ENCODE measurements at regions not wholly inside any gene's neighbourhood (a gene's known extent, or its start where the extent isn't known, plus 50 kb on each side); places are given as distances from the start of the nearest gene placed in this dataset.

- Histone ChIP-seq H3K9me3 (ENCODE audit: control insufficient read depth in 1 of 2, insufficient read depth in 1 of 2, low read depth in 1 of 2, low read length in 2 of 2) (no peaks in the 10 kb centered on the region), H3K36me3 (ENCODE audit: control insufficient read depth in 1 of 2, insufficient read depth in 2 of 2, low read length in 2 of 2) (no peaks in the 10 kb centered on the region), H3K9ac (ENCODE audit: low read length) (no peak overlapping the region), H2AFZ (ENCODE audit: low read depth, low read length, poor library complexity, severe bottlenecking) (no peak overlapping the region), H3K27ac (ENCODE audit: low read depth, low read length) (no peak overlapping the region), H3K4me2 (ENCODE audit: low read length) (no peak overlapping the region), H3K27me3 (ENCODE audit: insufficient read depth, low read length) (no peaks in the 10 kb centered on the region; the same call in 1 of the 2 replicates), H3K9me2 (ENCODE audit: insufficient read depth) (no peaks in the 10 kb centered on the region), H3K4me1 (ENCODE audit: control insufficient read depth in 1 of 2, insufficient read depth in 2 of 2, low read length in 2 of 2) (no peaks in the 10 kb centered on the region), H3K4me3 (replicated peaks in 1 of 2; ENCODE audit: low read depth in 1 of 2, low read length in 2 of 2) (no peak overlapping the region), H4K20me1 (ENCODE audit: insufficient read depth) (no peaks in the 10 kb centered on the region), H3K79me2 (ENCODE audit: insufficient read depth, low read length) (no peaks in the 10 kb centered on the region)
- DNase-seq (ENCODE audit: low read depth, low spot score) (no peak), ATAC-seq (no peak)
- ChIA-PET RAD21 (ENCODE audit: low non-redundant PET in 1 of 2, low total read pairs in 2 of 2, uncharacterized antibody in 2 of 2, unreplicated experiment in 2 of 2) (no interaction called here), CTCF (no interaction called here), POLR2A (no interaction called here)
- intact Hi-C loops (cut with micrococcal nuclease): no loop called here
- no peak for TF ChIP-seq FOSL1 (IDR thresholded peaks at IDR 0.05; ENCODE audit: low read depth)
- TF ChIP-seq ATF3 (IDR thresholded peaks at IDR 0.05): no peak
- no peak for TF ChIP-seq JUND (IDR thresholded peaks at IDR 0.05)
- no peak for TF ChIP-seq RAD21 (IDR thresholded peaks at IDR 0.05; ENCODE audit: low read depth)
- TF ChIP-seq SP1 (IDR thresholded peaks at IDR 0.05; ENCODE audit: low read depth): no peak
- no peak for TF ChIP-seq TCF7L2 (IDR thresholded peaks at IDR 0.05; ENCODE audit: borderline replicate concordance, extremely low read depth, insufficient read depth, insufficient read length)
- no peak for TF ChIP-seq MAX (IDR thresholded peaks at IDR 0.05)
- TF ChIP-seq, protein P1, sequence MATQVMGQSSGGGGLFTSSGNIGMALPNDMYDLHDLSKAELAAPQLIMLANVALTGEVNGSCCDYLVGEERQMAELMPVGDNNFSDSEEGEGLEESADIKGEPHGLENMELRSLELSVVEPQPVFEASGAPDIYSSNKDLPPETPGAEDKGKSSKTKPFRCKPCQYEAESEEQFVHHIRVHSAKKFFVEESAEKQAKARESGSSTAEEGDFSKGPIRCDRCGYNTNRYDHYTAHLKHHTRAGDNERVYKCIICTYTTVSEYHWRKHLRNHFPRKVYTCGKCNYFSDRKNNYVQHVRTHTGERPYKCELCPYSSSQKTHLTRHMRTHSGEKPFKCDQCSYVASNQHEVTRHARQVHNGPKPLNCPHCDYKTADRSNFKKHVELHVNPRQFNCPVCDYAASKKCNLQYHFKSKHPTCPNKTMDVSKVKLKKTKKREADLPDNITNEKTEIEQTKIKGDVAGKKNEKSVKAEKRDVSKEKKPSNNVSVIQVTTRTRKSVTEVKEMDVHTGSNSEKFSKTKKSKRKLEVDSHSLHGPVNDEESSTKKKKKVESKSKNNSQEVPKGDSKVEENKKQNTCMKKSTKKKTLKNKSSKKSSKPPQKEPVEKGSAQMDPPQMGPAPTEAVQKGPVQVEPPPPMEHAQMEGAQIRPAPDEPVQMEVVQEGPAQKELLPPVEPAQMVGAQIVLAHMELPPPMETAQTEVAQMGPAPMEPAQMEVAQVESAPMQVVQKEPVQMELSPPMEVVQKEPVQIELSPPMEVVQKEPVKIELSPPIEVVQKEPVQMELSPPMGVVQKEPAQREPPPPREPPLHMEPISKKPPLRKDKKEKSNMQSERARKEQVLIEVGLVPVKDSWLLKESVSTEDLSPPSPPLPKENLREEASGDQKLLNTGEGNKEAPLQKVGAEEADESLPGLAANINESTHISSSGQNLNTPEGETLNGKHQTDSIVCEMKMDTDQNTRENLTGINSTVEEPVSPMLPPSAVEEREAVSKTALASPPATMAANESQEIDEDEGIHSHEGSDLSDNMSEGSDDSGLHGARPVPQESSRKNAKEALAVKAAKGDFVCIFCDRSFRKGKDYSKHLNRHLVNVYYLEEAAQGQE (IDR thresholded peaks at IDR 0.05; ENCODE audit: low read depth): no peak
- TF ChIP-seq POLR2A (IDR thresholded peaks at IDR 0.05; ENCODE audit: borderline replicate concordance, extremely low read depth, insufficient read depth, insufficient read length): no peak
- no peak for TF ChIP-seq ZFX (IDR thresholded peaks at IDR 0.05)
- no TSS peak for BruUV-seq (replicated peaks)
These were observed 163.2 kb downstream of the TMEM182 start for GRCh38 chr2:102925003-102925402.

Data from HCT116 (cell line).